ENCODE measurements at regions not wholly inside any gene's neighbourhood (a gene's known extent, or its start where the extent isn't known, plus 50 kb on each side); places are given as distances from the start of the nearest gene placed in this dataset.

GRCh38 chr1:214205053-214205452, 75.9 kb upstream of the SMYD2 start:
- ChIA-PET POLR2A (no interaction called here), CTCF (interaction anchor here (0.8 to 1.2 kb wide), 4 partner anchors 56 to 128 kb away, joined by 3 to 5 read pairs (median 4); no protein-coding TSS in a partner anchor)
- Histone ChIP-seq H3K4me3 (ENCODE audit: low read depth, low read length) (no peak overlapping the region), H3K9me3 (ENCODE audit: control insufficient read depth, insufficient read depth, low read depth, low read length) (no peaks in the 10 kb centered on the region), H3K27ac (ENCODE audit: extremely low read depth, low read depth, low read length) (no peak overlapping the region), H3K36me3 (ENCODE audit: control insufficient read depth in 2 of 2, insufficient read depth in 1 of 2, low read length in 2 of 2) (no peaks in the 10 kb centered on the region), H3K4me1 (ENCODE audit: control insufficient read depth, insufficient read depth, low read length) (no peaks in the 10 kb centered on the region)
- no peak for TF ChIP-seq ZNF202 (tag by site-specific recombination; IDR thresholded peaks at IDR 0.05; ENCODE audit: borderline replicate concordance)
- TF ChIP-seq ZIC2 (tag by site-specific recombination; IDR thresholded peaks at IDR 0.05) = no peak
- no peak for TF ChIP-seq ZNF626 (tag by site-specific recombination; IDR thresholded peaks at IDR 0.05)
- no peak for TF ChIP-seq ZNF423 (tag by site-specific recombination; IDR thresholded peaks at IDR 0.05)
- TF ChIP-seq ZNF843 (tag by site-specific recombination; IDR thresholded peaks at IDR 0.05) = no peak
- TF ChIP-seq GLIS1 (tag by site-specific recombination; IDR thresholded peaks at IDR 0.05) = no peak
- TF ChIP-seq ZNF174 (tag by site-specific recombination; IDR thresholded peaks at IDR 0.05) = no peak
- no peak for TF ChIP-seq ELK4 (IDR thresholded peaks at IDR 0.05; ENCODE audit: borderline replicate concordance, low read depth, low read length)
- TF ChIP-seq BCL6B (tag by site-specific recombination; IDR thresholded peaks at IDR 0.05) = no peak
- no peak for TF ChIP-seq ZNF621 (tag by site-specific recombination; IDR thresholded peaks at IDR 0.05)
- no peak for TF ChIP-seq ZFP37 (tag by site-specific recombination; IDR thresholded peaks at IDR 0.05)
- TF ChIP-seq, protein P1, sequence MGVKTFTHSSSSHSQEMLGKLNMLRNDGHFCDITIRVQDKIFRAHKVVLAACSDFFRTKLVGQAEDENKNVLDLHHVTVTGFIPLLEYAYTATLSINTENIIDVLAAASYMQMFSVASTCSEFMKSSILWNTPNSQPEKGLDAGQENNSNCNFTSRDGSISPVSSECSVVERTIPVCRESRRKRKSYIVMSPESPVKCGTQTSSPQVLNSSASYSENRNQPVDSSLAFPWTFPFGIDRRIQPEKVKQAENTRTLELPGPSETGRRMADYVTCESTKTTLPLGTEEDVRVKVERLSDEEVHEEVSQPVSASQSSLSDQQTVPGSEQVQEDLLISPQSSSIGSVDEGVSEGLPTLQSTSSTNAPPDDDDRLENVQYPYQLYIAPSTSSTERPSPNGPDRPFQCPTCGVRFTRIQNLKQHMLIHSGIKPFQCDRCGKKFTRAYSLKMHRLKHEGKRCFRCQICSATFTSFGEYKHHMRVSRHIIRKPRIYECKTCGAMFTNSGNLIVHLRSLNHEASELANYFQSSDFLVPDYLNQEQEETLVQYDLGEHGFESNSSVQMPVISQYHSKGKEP (tag by site-specific recombination; IDR thresholded peaks at IDR 0.05) = no peak
- no peak for TF ChIP-seq ZNF777 (tag by site-specific recombination; IDR thresholded peaks at IDR 0.05; ENCODE audit: borderline replicate concordance)
- TF ChIP-seq KLF8 (tag by site-specific recombination; IDR thresholded peaks at IDR 0.05) = no peak
- TF ChIP-seq KLF16 (tag by site-specific recombination; IDR thresholded peaks at IDR 0.05) = no peak
- TF ChIP-seq, protein P2, sequence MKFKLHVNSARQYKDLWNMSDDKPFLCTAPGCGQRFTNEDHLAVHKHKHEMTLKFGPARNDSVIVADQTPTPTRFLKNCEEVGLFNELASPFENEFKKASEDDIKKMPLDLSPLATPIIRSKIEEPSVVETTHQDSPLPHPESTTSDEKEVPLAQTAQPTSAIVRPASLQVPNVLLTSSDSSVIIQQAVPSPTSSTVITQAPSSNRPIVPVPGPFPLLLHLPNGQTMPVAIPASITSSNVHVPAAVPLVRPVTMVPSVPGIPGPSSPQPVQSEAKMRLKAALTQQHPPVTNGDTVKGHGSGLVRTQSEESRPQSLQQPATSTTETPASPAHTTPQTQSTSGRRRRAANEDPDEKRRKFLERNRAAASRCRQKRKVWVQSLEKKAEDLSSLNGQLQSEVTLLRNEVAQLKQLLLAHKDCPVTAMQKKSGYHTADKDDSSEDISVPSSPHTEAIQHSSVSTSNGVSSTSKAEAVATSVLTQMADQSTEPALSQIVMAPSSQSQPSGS (tag by site-specific recombination; IDR thresholded peaks at IDR 0.05; ENCODE audit: low read depth) = no peak
- TF ChIP-seq ZNF624 (tag by site-specific recombination; IDR thresholded peaks at IDR 0.05) = no peak
- TF ChIP-seq IKZF3 (tag by site-specific recombination; IDR thresholded peaks at IDR 0.05) = no peak
- no peak for TF ChIP-seq KLF9 (tag by site-specific recombination; IDR thresholded peaks at IDR 0.05; ENCODE audit: low read depth)
- TF ChIP-seq SCRT1 (tag by site-specific recombination; IDR thresholded peaks at IDR 0.05; ENCODE audit: borderline replicate concordance) = no peak

GRCh38 chr1:214208460-214208859, 72.5 kb upstream of the SMYD2 start:
- Histone ChIP-seq H3K9me3 (ENCODE audit: control insufficient read depth, insufficient read depth, low read depth, low read length) (no peaks in the 10 kb centered on the region), H3K4me3 (ENCODE audit: low read depth, low read length) (no peak overlapping the region), H3K36me3 (ENCODE audit: control insufficient read depth in 2 of 2, insufficient read depth in 1 of 2, low read length in 2 of 2) (no peaks in the 10 kb centered on the region), H3K27ac (ENCODE audit: extremely low read depth, low read depth, low read length) (no peak overlapping the region), H3K4me1 (ENCODE audit: control insufficient read depth, insufficient read depth, low read length) (no peaks in the 10 kb centered on the region)
- CTCF ChIA-PET = interaction anchor here (0.6 to 2.9 kb wide), 6 partner anchors 53 to 1397 kb away, joined by 3 to 16 read pairs (median 3); no protein-coding TSS in a partner anchor
- POLR2A ChIA-PET = no interaction called here
- TF ChIP-seq SCRT1 (tag by site-specific recombination; IDR thresholded peaks at IDR 0.05; ENCODE audit: borderline replicate concordance) = no peak
- no peak for TF ChIP-seq SCRT2 (tag by site-specific recombination; IDR thresholded peaks at IDR 0.05)
- no peak for TF ChIP-seq ZNF707 (tag by site-specific recombination; IDR thresholded peaks at IDR 0.05)
- TF ChIP-seq ZNF341 (tag by site-specific recombination; IDR thresholded peaks at IDR 0.05; ENCODE audit: low read depth) = no peak
- no peak for TF ChIP-seq ZNF747 (tag by site-specific recombination; IDR thresholded peaks at IDR 0.05)
- TF ChIP-seq TRIM28 (IDR thresholded peaks at IDR 0.05; ENCODE audit: borderline replicate concordance, low read length) = no peak
- TF ChIP-seq GLI2 (tag by site-specific recombination; IDR thresholded peaks at IDR 0.05; ENCODE audit: borderline replicate concordance, low read depth) = no peak
- TF ChIP-seq, protein P3, sequence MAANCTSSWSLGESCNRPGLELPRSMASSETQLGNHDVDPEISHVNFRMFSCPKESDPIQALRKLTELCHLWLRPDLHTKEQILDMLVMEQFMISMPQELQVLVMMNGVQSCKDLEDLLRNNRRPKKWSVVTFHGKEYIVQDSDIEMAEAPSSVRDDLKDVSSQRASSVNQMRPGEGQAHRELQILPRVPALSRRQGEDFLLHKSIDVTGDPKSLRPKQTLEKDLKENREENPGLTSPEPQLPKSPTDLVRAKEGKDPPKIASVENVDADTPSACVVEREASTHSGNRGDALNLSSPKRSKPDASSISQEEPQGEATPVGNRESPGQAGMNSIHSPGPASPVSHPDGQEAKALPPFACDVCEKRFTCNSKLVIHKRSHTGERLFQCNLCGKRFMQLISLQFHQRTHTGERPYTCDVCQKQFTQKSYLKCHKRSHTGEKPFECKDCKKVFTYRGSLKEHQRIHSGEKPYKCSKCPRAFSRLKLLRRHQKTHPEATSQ (tag by site-specific recombination; IDR thresholded peaks at IDR 0.05) = no peak
- TF ChIP-seq ZSCAN30 (tag by site-specific recombination; IDR thresholded peaks at IDR 0.05) = no peak
- no peak for TF ChIP-seq ZNF76 (tag by site-specific recombination; IDR thresholded peaks at IDR 0.05; ENCODE audit: borderline replicate concordance, low read depth)
- TF ChIP-seq PBX3 (CRISPR knock-in tag; IDR thresholded peaks at IDR 0.05) = no peak

All from HEK293 (cell line).